Neutrophil (primary cell): ENCODE measurements at regions not wholly inside any gene's neighbourhood (a gene's known extent, or its start where the extent isn't known, plus 50 kb on each side); places are given as distances from the start of the nearest gene placed in this dataset.
"Not testable (repeated sequence)": the region's sequence is repeated elsewhere in the genome, so short reads cannot be mapped to it uniquely, and the experiment has no call there.

Experiments
- H3K27ac ChIP-seq: fragments of 200-600 bp; sonication (generic); 2 replicates; pipeline ENCODE4 v1.5.1; 2016; ENCODE audit warnings: mild to moderate bottlenecking, moderate library complexity
- H3K27me3 ChIP-seq: fragments of 200-600 bp; sonication (generic); 2 replicates; pipeline ENCODE4 v1.6.0; 2016; ENCODE audit warnings: mild to moderate bottlenecking
- H3K36me3 ChIP-seq: fragments of 200-600 bp; sonication (generic); 2 replicates; pipeline ENCODE4 v1.5.1; 2017
- H3K4me1 ChIP-seq, 2 experiments: fragments of 200-600 bp in 1 of 2; sonication (generic) in 1 of 2; 1 replicate in 1 of 2; 2 replicates in 1 of 2; pipeline versions ENCODE4 v1.5.1 to v1.6.1; 2013 to 2016; ENCODE audit warnings: low read depth in 1 of 2, low read length in 1 of 2, mild to moderate bottlenecking in 1 of 2, moderate library complexity in 1 of 2; ENCODE audit not compliant: control insufficient read depth in 1 of 2, insufficient read depth in 1 of 2
- H3K4me3 ChIP-seq, 2 experiments: fragments of 200-600 bp in 1 of 2; sonication (generic) in 1 of 2; 1 replicate in 1 of 2; 2 replicates in 1 of 2; pipeline ENCODE4 v1.5.1; 2013 to 2016; ENCODE audit warnings: low read depth in 1 of 2, low read length in 1 of 2, mild to moderate bottlenecking in 1 of 2, moderate library complexity in 1 of 2
- H3K9me3 ChIP-seq: fragments of 200-600 bp; sonication (generic); 2 replicates; pipeline ENCODE4 v1.5.1; 2016
- CTCF ChIP-seq: fragments of 200-600 bp; sonication (generic); IDR thresholded peaks from 2 replicates; pipeline ENCODE4 v1.5.1; 2016; ENCODE audit warnings: antibody characterized with exemption

- H3K27me3 ChIP-seq = no peaks in the 10 kb centered on the region
Observed at GRCh38 chr3:194955979-194956696, 270.5 kb downstream of the FAM43A start.

GRCh38 chr3:194956697-194957396 lies 271.2 kb downstream of the FAM43A start:
- peaks cover 0 to 5% of the 10 kb centered on the region in 2 experiments for H3K4me1 ChIP-seq
- H3K36me3 ChIP-seq = no peaks in the 10 kb centered on the region
- H3K27me3 ChIP-seq = no peaks in the 10 kb centered on the region
- no peak overlapping the region for H3K27ac ChIP-seq
- H3K9me3 ChIP-seq = no peaks in the 10 kb centered on the region
- TF ChIP-seq CTCF = no peak
- H3K4me3 ChIP-seq = no peak overlapping the region

More at GRCh38 chr3:194955979-194956696, 270.5 kb downstream of the FAM43A start:
- peaks cover 0 to 5% of the 10 kb centered on the region in 2 experiments for H3K4me1 ChIP-seq
- H3K27ac ChIP-seq = no peak overlapping the region
- no peaks in the 10 kb centered on the region for H3K36me3 ChIP-seq
- H3K9me3 ChIP-seq = no peaks in the 10 kb centered on the region
- no peak overlapping the region for H3K4me3 ChIP-seq
- no peak for TF ChIP-seq CTCF

GRCh38 chr3:194957743-194958240 lies 272.1 kb downstream of the FAM43A start:
- H3K36me3 ChIP-seq = no peaks in the 10 kb centered on the region
- no peak for TF ChIP-seq CTCF
- peaks cover 0 to 3% of the 10 kb centered on the region in 2 experiments for H3K4me1 ChIP-seq
- no peaks in the 10 kb centered on the region for H3K9me3 ChIP-seq
- H3K4me3 ChIP-seq = no peak overlapping the region
- H3K27ac ChIP-seq = no peak overlapping the region
- no peaks in the 10 kb centered on the region for H3K27me3 ChIP-seq

GRCh38 chr3:194959217-194959616 lies 273.5 kb downstream of the FAM43A start:
- TF ChIP-seq CTCF = no peak
- no peaks in the 10 kb centered on the region for H3K36me3 ChIP-seq
- H3K27ac ChIP-seq = no peak overlapping the region
- no peaks in the 10 kb centered on the region for H3K27me3 ChIP-seq
- no peaks in the 10 kb centered on the region for H3K4me1 ChIP-seq
- no peak overlapping the region for H3K4me3 ChIP-seq
- H3K9me3 ChIP-seq = no peaks in the 10 kb centered on the region

- H3K27me3 ChIP-seq, H3K27ac ChIP-seq, H3K36me3 ChIP-seq, H3K4me1 ChIP-seq, H3K4me3 ChIP-seq, H3K9me3 ChIP-seq: not testable (repeated sequence)
Observed at GRCh38 chr3:194959666-194960065, 274.0 kb downstream of the FAM43A start.

- no peaks in the 10 kb centered on the region for H3K36me3 ChIP-seq
- no peaks in the 10 kb centered on the region for H3K27me3 ChIP-seq
- no peaks in the 10 kb centered on the region for H3K9me3 ChIP-seq
- no peak overlapping the region for H3K27ac ChIP-seq
- H3K4me3 ChIP-seq = no peak overlapping the region
- no peak for TF ChIP-seq CTCF
- H3K4me1 ChIP-seq = no peaks in the 10 kb centered on the region
Observed at GRCh38 chr3:194960446-194961032, 274.9 kb downstream of the FAM43A start.
